CD4-positive, alpha-beta T cell treated with Interleukin-4 for 1 hour (primary cell): ENCODE measurements at regions not wholly inside any gene's neighbourhood (a gene's known extent, or its start where the extent isn't known, plus 50 kb on each side); places are given as distances from the start of the nearest gene placed in this dataset.
"Not testable (repeated sequence)": the region's sequence is repeated elsewhere in the genome, so short reads cannot be mapped to it uniquely, and the experiment has no call there.

Experiments
- DNase-seq, 2 donors: peaks; one replicate each; pipeline ENCODE4 v3.0.0-alpha.2; 2020 to 2022

GRCh38 chr1:239106689-239107088 is 279.7 kb upstream of the CHRM3 start:
- not testable (repeated sequence) for DNase-seq

GRCh38 chr1:239098400-239099037 is 287.8 kb upstream of the CHRM3 start:
- DNase-seq = no peak

GRCh38 chr1:239091537-239091936 is 294.8 kb upstream of the CHRM3 start:
- no peak for DNase-seq

GRCh38 chr1:239084459-239085080 is 301.8 kb upstream of the CHRM3 start:
- DNase-seq = no peak

GRCh38 chr1:239081947-239082346 is 304.4 kb upstream of the CHRM3 start:
- not testable (repeated sequence) for DNase-seq

GRCh38 chr1:239067480-239067879 is 318.9 kb upstream of the CHRM3 start:
- no peak for DNase-seq

GRCh38 chr1:239067058-239067457 is 319.3 kb upstream of the CHRM3 start:
- no peak for DNase-seq

GRCh38 chr1:239061770-239062169 is 324.6 kb upstream of the CHRM3 start:
- no peak for DNase-seq

GRCh38 chr1:239058190-239058589 is 328.2 kb upstream of the CHRM3 start:
- DNase-seq = no peak

GRCh38 chr1:239056940-239057339 is 329.4 kb upstream of the CHRM3 start:
- no peak for DNase-seq

GRCh38 chr1:239053279-239053678 is 333.1 kb upstream of the CHRM3 start:
- DNase-seq = no peak

GRCh38 chr1:239049571-239049970 is 336.8 kb upstream of the CHRM3 start:
- no peak for DNase-seq

- no peak for DNase-seq
Observed at GRCh38 chr1:239044829-239045228, 341.5 kb upstream of the CHRM3 start.

- DNase-seq = no peak
Observed at GRCh38 chr1:239040523-239040922, 345.8 kb upstream of the CHRM3 start.

GRCh38 chr1:239031310-239031709 is 355.1 kb upstream of the CHRM3 start:
- no peak for DNase-seq

- DNase-seq = no peak
Observed at GRCh38 chr1:239025997-239026694, 360.2 kb upstream of the CHRM3 start.

- DNase-seq = no peak
Observed at GRCh38 chr1:239025223-239025622, 361.1 kb upstream of the CHRM3 start.

GRCh38 chr1:239023732-239024360 is 362.5 kb upstream of the CHRM3 start:
- DNase-seq = no peak

GRCh38 chr1:239016337-239016736 is 370.0 kb upstream of the CHRM3 start:
- DNase-seq = no peak

GRCh38 chr1:239011382-239011781 is 375.0 kb upstream of the CHRM3 start:
- no peak for DNase-seq

GRCh38 chr1:239008568-239008967 is 377.8 kb upstream of the CHRM3 start:
- no peak for DNase-seq

- DNase-seq = no peak
Observed at GRCh38 chr1:239006276-239006675, 380.1 kb upstream of the CHRM3 start.

- no peak for DNase-seq
Observed at GRCh38 chr1:238999944-239000343, 386.4 kb upstream of the CHRM3 start.

- DNase-seq = no peak
Observed at GRCh38 chr1:238998577-238998976, 387.8 kb upstream of the CHRM3 start.
